ENCODE measurements at regions not wholly inside any gene's neighbourhood (a gene's known extent, or its start where the extent isn't known, plus 50 kb on each side); places are given as distances from the start of the nearest gene placed in this dataset.

DNA sequence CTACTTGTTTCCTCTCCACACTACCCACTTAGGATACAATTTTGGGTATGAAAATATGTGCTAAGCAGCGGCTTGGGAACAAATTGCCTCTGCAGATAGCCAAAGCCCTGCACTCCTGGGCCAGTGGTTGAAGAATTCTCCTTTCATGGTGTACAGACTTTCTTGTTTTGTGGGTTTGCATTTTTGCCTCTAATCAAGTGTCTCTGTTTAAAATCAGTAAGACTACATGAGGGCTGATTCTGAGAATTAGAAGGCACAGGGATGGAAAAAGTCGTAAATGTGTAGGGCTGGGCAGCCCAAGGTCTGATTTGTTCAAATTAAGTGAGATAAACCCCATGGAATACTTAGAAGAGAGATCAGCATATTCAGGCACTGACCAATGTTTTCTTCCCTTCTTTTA, 103.7 kb upstream of the CD180 start:
- H3K9ac ChIP-seq (ENCODE audit: low read depth in 2 of 2, low read length in 2 of 2) = no peak overlapping the region
- no peak for TF ChIP-seq CTCF (IDR thresholded peaks at IDR 0.05)
- DNase-seq = no peak
- no peaks in the 10 kb centered on the region for H3K4me1 ChIP-seq
- intact Hi-C loops (cut with DNase I) = no loop called here
- no peaks in the 10 kb centered on the region for H3K36me3 ChIP-seq
- H3K27me3 ChIP-seq = no peaks in the 10 kb centered on the region
- no peak overlapping the region for H3K4me3 ChIP-seq
- no peak overlapping the region for H3K27ac ChIP-seq
- no peaks in the 10 kb centered on the region for H3K9me3 ChIP-seq

- no peak for TF ChIP-seq CTCF (IDR thresholded peaks at IDR 0.05)
- Histone ChIP-seq H3K4me1 (no peaks in the 10 kb centered on the region), H3K36me3 (no peaks in the 10 kb centered on the region), H3K9ac (ENCODE audit: low read depth in 2 of 2, low read length in 2 of 2) (no peak overlapping the region), H3K9me3 (no peaks in the 10 kb centered on the region), H3K27me3 (no peaks in the 10 kb centered on the region), H3K4me3 (no peak overlapping the region), H3K27ac (no peak overlapping the region)
- intact Hi-C loops (cut with DNase I) = no loop called here
- no peak for DNase-seq
Measured at GRCh38 chr5:67299231-67299735, 102.7 kb upstream of the CD180 start.

DNA sequence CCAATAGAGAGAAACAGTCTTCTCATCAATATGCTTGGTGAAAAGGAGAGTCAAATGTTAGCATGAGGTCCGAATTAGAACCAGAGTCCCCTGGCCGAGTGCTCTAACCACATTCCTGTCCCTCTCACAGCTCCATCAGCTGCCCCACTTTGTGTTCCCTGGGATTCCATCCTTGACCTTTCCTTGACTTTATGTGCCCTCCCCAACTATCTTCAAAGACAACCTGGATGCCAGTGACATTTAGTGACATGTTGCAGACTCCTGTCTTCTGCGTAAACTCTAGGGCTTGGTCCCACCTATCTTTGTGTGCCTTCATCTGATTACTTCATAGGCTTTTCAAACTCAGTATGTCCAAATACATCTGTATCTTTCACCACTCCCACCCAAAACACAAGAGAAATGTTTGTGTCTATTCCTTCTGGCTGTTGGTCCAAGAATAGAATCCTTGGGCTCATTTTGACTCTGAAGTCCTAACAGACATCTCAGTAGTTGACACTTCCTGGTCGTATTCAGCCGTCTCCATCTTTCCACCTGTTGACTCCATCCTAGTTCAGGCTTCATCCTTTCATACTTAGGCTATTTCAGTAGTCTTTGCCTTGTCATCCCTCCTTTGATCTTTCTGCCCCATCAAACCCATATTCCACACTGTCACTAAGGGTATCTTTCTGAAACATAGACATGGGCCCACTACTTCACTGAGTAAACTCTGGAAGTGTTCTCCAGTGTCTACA, 101.4 kb upstream of the CD180 start:
- Histone ChIP-seq H3K4me1 (no peaks in the 10 kb centered on the region), H3K27me3 (no peaks in the 10 kb centered on the region), H3K36me3 (no peaks in the 10 kb centered on the region), H3K9me3 (no peaks in the 10 kb centered on the region), H3K9ac (ENCODE audit: low read depth in 2 of 2, low read length in 2 of 2) (no peak overlapping the region), H3K27ac (no peak overlapping the region), H3K4me3 (no peak overlapping the region)
- intact Hi-C loops (cut with DNase I) = no loop called here
- DNase-seq = no peak
- TF ChIP-seq CTCF (IDR thresholded peaks at IDR 0.05) = no peak

GRCh38 chr5:67297376-67297775, 100.8 kb upstream of the CD180 start:
- H3K27ac ChIP-seq = no peak overlapping the region
- H3K27me3 ChIP-seq = no peaks in the 10 kb centered on the region
- H3K9ac ChIP-seq (ENCODE audit: low read depth in 2 of 2, low read length in 2 of 2) = no peak overlapping the region
- no peak for TF ChIP-seq CTCF (IDR thresholded peaks at IDR 0.05)
- no peaks in the 10 kb centered on the region for H3K4me1 ChIP-seq
- intact Hi-C loops (cut with DNase I) = no loop called here
- no peaks in the 10 kb centered on the region for H3K9me3 ChIP-seq
- DNase-seq = no peak
- H3K4me3 ChIP-seq = no peak overlapping the region
- no peaks in the 10 kb centered on the region for H3K36me3 ChIP-seq

GRCh38 chr5:67294266-67294938, 97.8 kb upstream of the CD180 start:
- no peak overlapping the region for H3K27ac ChIP-seq
- H3K27me3 ChIP-seq = no peaks in the 10 kb centered on the region
- intact Hi-C loops (cut with DNase I) = no loop called here
- no peak for DNase-seq
- no peaks in the 10 kb centered on the region for H3K9me3 ChIP-seq
- no peak overlapping the region for H3K9ac ChIP-seq (ENCODE audit: low read depth in 2 of 2, low read length in 2 of 2)
- H3K4me3 ChIP-seq = no peak overlapping the region
- no peak for TF ChIP-seq CTCF (IDR thresholded peaks at IDR 0.05)
- H3K4me1 ChIP-seq = no peaks in the 10 kb centered on the region
- H3K36me3 ChIP-seq = no peaks in the 10 kb centered on the region
